GM10248 (cell line): ENCODE measurements at regions not wholly inside any gene's neighbourhood (a gene's known extent, or its start where the extent isn't known, plus 50 kb on each side); places are given as distances from the start of the nearest gene placed in this dataset.

Source experiments
- CTCF ChIA-PET: fragments of 300-600 bp; sonication (Branson Sonifier 250); formaldehyde crosslinking; extraction: SDS; loops from one replicate; lab custom pipeline; 2021; ENCODE audit warnings: antibody characterized with exemption; lab: Yijun Ruan, JAX
- POLR2A ChIA-PET: fragments of 350-650 bp; sonication (Branson Sonifier 250); formaldehyde crosslinking; extraction: SDS; loops from one replicate; lab custom pipeline; 2020; ENCODE audit warnings: antibody characterized with exemption; lab: Yijun Ruan, JAX
- DNase-seq: peaks from one replicate; pipeline ENCODE4 v3.0.0; 2012; ENCODE audit errors: extremely low spot score
- TF ChIP-seq, protein P1 (sequence below): IDR thresholded peaks from 2 replicates; pipeline ENCODE4 v1.5.1; 2012; ENCODE audit warnings: mild to moderate bottlenecking, low read depth; ENCODE audit errors: extremely low read depth, missing control alignments, control extremely low read depth

DNA sequence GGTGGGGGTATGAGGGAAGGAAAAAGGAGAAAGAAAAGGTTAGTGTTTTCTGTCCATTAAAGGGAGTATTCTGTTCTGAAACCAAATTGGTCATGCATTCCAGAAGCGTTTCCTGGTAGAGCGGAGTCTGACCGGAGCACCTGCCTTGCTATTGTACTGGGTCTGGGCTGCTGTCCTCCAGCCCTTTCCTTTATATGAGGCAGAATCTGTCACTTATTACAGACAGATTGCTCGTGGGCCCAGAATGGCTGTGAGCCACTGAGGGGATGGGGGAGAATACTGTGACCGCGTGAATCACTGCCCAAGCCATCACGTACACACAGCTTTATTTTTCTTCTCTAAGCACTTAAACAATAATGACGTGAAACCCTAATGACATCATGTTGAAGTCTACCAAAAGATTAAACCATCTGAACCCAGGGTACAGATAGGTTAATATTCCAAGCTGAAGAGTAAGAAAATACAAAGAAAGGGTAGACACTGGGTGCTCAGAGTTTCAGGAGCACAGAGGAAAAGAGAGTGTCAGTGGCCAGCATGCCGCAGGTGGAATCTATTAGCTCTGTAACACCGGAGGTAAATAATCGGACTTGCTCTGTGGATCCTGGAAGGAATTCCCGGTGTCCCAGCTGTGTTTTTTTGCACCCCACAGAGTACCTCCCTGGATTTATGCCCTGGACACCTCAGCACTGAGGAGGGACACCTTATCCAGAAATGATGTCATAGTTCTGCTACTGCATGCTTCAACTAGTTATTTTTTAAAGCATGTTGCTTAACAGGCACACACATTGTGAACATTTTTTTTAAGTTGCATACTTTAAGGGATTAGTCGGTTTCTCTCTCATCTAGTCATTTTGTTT is 573.3 kb downstream of the PKHD1 start:
- CTCF ChIA-PET, result interaction anchor here (1.2 to 2.0 kb wide), 3 partner anchors 13 to 18 kb away, joined by 3 to 6 read pairs (median 3); no protein-coding TSS in a partner anchor
- POLR2A ChIA-PET, result no interaction called here
- no peak for DNase-seq
- TF ChIP-seq, protein P1, sequence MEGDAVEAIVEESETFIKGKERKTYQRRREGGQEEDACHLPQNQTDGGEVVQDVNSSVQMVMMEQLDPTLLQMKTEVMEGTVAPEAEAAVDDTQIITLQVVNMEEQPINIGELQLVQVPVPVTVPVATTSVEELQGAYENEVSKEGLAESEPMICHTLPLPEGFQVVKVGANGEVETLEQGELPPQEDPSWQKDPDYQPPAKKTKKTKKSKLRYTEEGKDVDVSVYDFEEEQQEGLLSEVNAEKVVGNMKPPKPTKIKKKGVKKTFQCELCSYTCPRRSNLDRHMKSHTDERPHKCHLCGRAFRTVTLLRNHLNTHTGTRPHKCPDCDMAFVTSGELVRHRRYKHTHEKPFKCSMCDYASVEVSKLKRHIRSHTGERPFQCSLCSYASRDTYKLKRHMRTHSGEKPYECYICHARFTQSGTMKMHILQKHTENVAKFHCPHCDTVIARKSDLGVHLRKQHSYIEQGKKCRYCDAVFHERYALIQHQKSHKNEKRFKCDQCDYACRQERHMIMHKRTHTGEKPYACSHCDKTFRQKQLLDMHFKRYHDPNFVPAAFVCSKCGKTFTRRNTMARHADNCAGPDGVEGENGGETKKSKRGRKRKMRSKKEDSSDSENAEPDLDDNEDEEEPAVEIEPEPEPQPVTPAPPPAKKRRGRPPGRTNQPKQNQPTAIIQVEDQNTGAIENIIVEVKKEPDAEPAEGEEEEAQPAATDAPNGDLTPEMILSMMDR, result no peak

DNA sequence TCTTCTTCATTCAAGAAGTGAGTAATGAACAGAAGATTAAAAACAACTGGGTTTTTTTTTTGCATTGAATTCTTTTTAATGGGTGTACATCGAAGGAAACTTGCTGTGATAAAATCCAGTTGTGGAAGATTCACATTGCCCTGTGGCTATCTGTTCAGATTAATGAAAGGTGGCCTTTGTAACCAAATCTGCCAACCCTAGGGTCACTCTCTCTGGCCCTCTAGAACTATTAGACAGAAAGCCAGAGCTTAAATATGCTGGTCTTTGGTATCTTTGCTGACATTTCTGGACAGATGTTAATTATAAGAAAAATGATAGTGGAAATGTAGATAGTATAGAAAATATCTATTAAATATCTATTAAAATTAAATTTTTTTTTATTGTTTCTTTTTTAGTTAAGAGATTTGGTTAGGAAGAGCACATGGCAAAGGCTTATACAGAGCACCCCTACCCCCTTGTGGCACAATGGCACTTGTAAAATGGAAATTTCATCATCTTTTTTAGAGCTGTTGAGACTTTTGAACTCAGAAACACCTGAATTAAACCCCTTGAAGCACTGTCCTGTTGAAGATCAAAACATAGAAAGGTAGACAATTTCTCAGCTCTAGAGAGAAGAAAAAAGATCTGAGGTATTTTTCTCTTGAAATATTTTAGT is 572.5 kb downstream of the PKHD1 start:
- ChIA-PET POLR2A (no interaction called here), CTCF (interaction anchor here (0.8 to 2.0 kb wide), 5 partner anchors 12 to 236 kb away, joined by 3 to 6 read pairs (median 3); no protein-coding TSS in a partner anchor)
- no peak for DNase-seq
- TF ChIP-seq, protein P1, result no peak

DNA sequence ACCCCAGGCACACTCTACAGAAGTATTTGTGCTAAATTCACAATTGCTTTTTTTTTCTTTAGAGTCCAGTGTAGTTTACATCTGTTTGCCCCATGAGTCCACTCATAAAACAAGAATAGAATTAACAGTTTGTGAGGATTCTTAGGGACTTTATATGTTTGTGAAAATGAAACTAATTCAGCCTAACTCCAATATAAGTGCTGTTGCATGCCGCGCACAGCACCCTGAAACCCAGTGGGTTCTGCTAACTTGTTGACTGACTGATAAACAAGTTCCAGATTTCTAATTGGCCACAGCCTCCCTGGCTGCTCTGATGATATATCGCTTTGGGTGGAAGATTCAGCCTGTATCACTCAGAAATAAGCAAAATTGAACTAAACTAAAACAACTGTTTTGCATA is 561.4 kb downstream of the PKHD1 start:
- TF ChIP-seq, protein P1, result no peak
- POLR2A ChIA-PET, result no interaction called here
- no peak for DNase-seq
- CTCF ChIA-PET, result no interaction called here

DNA sequence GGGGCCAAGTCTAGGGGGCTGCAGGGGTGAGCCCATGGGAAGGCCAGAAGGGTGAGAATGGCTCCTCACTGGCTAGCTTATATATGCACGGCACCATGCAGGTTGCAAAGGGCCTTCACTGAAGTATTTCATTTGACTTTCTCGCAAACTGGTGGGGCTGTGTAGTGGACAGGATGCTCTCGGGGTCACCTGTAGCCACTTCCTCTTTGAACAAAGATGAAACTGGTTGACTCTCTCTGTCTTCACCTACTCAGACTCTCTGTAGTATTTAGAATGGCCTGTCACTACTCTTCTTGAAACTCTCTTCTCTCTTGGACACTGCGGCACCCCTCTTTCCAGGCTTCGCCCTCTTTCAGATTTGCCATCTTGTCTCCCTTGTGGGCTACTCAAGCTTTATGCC is 560.5 kb downstream of the PKHD1 start:
- TF ChIP-seq, protein P1, result no peak
- POLR2A ChIA-PET, result no interaction called here
- CTCF ChIA-PET, result interaction anchor here (1.0 kb wide), 1 partner anchor 13 kb away, joined by 3 read pairs; no protein-coding TSS in a partner anchor
- DNase-seq, result no peak

DNA sequence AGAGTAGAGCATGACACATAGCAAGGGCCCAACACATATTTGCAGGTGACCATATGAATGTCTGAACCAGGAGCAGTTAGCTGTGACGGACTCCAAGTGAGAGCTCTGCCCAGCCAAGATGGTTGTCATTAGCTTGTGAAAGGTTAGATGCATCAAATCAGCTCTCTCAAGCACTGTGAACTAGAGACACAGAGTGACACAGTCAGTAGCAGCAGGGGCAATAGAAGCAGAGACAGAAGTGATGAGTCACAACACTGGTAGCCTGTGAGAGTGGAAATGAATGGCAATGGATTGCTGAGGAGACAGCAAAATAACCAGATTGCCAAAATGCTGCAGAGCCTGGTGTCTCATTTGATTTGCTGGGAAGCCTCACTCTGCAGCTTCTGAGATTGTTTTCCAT is 558.9 kb downstream of the PKHD1 start:
- ChIA-PET POLR2A (no interaction called here), CTCF (interaction anchor here (1.0 to 1.6 kb wide), 2 partner anchors 11 to 13 kb away, joined by 3 to 6 read pairs; no protein-coding TSS in a partner anchor)
- no peak for DNase-seq
- TF ChIP-seq, protein P1, result no peak

DNA sequence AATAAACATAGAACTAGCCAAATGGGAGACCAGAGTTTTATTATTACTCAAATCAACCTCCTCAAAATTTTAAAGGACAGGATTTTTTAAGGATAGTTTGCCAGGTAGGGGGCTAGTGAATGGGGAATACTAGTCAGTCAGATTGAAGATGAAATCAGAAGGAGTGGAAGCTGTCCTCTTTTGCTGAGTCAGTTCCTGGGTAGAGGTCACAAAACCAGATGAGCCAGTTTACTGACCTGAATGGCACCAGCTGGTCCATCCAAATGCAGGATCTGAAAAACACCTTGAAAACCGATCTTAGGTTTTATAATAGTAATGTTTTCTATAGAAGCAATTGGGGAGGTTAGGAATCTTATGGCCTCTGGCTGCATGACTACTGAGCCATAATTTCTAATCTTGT is 558.2 kb downstream of the PKHD1 start:
- POLR2A ChIA-PET, result no interaction called here
- CTCF ChIA-PET, result interaction anchor here (1.0 to 1.6 kb wide), 2 partner anchors 10 to 14 kb away, joined by 3 to 6 read pairs; no protein-coding TSS in a partner anchor
- no peak for DNase-seq
- TF ChIP-seq, protein P1, result no peak
